H1 (cell line): ENCODE measurements at regions not wholly inside any gene's neighbourhood (a gene's known extent, or its start where the extent isn't known, plus 50 kb on each side); places are given as distances from the start of the nearest gene placed in this dataset.
A peak's percentile ranks its signal among the peaks of the same experiment; 100 is the strongest.

Experiments used
- CTCF ChIA-PET: fragments of 300-600 bp; sonication (Branson Sonifier 250); formaldehyde crosslinking; loops from one replicate; lab custom pipeline; 2021; ENCODE audit not compliant: partially characterized antibody; lab: Charles Lee
- POLR2A ChIA-PET: fragments of 300-600 bp; sonication (Branson Sonifier 250); formaldehyde crosslinking; loops from one replicate; lab custom pipeline; 2021; ENCODE audit warnings: inconsistent platforms; ENCODE audit not compliant: partially characterized antibody; lab: Charles Lee
- DNase-seq, 2 experiments: peaks; one replicate each; pipeline versions ENCODE4 v3.0.0 to v3.0.0-alpha.2; 2010 to 2022; ENCODE audit warnings: low spot score in 2 of 2, low read depth in 1 of 2, mixed read lengths in 1 of 2
- FAIRE-seq: peaks from 2 replicates; lab custom pipeline; 2011; peaks lifted over from hg19 to GRCh38; lab: Jason Lieb, UNC
- H2AFZ ChIP-seq: 2 replicates; pipeline ENCODE4 v1.8.1; 2012; ENCODE audit warnings: low read length, inconsistent platforms
- H2AK5ac ChIP-seq: 2 replicates; pipeline ENCODE4 v1.6.1; 2013; ENCODE audit warnings: low read depth, low read length
- H2BK120ac ChIP-seq: replicated peaks from 2 replicates; pipeline ENCODE3; 2013; ENCODE audit warnings: low read depth, low read length, inconsistent platforms
- H2BK12ac ChIP-seq: 2 replicates; pipeline ENCODE4 v1.6.1; 2013; ENCODE audit warnings: low read depth, low read length
- H2BK15ac ChIP-seq: 2 replicates; pipeline ENCODE4 v1.6.1; 2013; ENCODE audit warnings: low read length
- H2BK20ac ChIP-seq: 2 replicates; pipeline ENCODE4 v1.6.1; 2013; ENCODE audit warnings: low read length
- H2BK5ac ChIP-seq: 2 replicates; pipeline ENCODE4 v1.6.1; 2013; ENCODE audit warnings: low read depth, low read length
- H3K14ac ChIP-seq: 2 replicates; pipeline ENCODE4 v1.6.1; 2013; ENCODE audit warnings: inconsistent platforms; ENCODE audit not compliant: insufficient read length
- H3K18ac ChIP-seq: 2 replicates; pipeline ENCODE4 v1.6.1; 2013; ENCODE audit warnings: low read length; ENCODE audit errors: extremely low read depth
- H3K23ac ChIP-seq: 2 replicates; pipeline ENCODE4 v1.6.1; 2013; ENCODE audit warnings: inconsistent platforms; ENCODE audit not compliant: insufficient read length
- H3K23me2 ChIP-seq: 2 replicates; pipeline ENCODE4 v1.6.1; 2013; ENCODE audit warnings: low read depth, low read length
- H3K27ac ChIP-seq: 2 replicates; pipeline ENCODE4 v1.6.1; 2011; ENCODE audit warnings: low read depth, low read length, inconsistent platforms
- H3K27me3 ChIP-seq, 4 experiments: replicated peaks in 1 of 4; 1 replicate in 1 of 4; 2 replicates in 3 of 4; pipeline versions ENCODE4 v1.6.1 to v1.8.1; 2011 to 2013; ENCODE audit warnings: low read length in 3 of 4, mild to moderate bottlenecking in 3 of 4, inconsistent platforms in 2 of 4, mixed read lengths in 2 of 4, moderate library complexity in 1 of 4; ENCODE audit not compliant: control insufficient read depth in 3 of 4, insufficient read depth in 3 of 4; ENCODE audit errors: extremely low read depth in 1 of 4
- H3K36me3 ChIP-seq, 4 experiments: 2 replicates each; pipeline versions ENCODE4 v1.6.1 to v1.8.1; 2011 to 2013; ENCODE audit warnings: mild to moderate bottlenecking in 4 of 4, low read length in 3 of 4, moderate library complexity in 2 of 4, control low read depth in 1 of 4, inconsistent platforms in 1 of 4; ENCODE audit not compliant: insufficient read depth in 4 of 4, control insufficient read depth in 2 of 4
- H3K4ac ChIP-seq: replicated peaks from 2 replicates; pipeline ENCODE3; 2013; ENCODE audit warnings: low read length, low read depth, mixed read lengths, inconsistent platforms; ENCODE audit not compliant: insufficient read length
- H3K4me1 ChIP-seq, 4 experiments: replicated peaks in 1 of 4; 1 replicate in 1 of 4; 2 replicates in 3 of 4; pipeline versions ENCODE4 v1.6.1 to v1.8.1; 2011 to 2013; ENCODE audit warnings: low read length in 3 of 4, inconsistent platforms in 2 of 4, mixed read lengths in 1 of 4; ENCODE audit not compliant: insufficient read depth in 4 of 4, control insufficient read depth in 3 of 4
- H3K4me2 ChIP-seq, 2 experiments: 2 replicates each; pipeline versions ENCODE4 v1.6.1 to v1.8.1; 2011 to 2013; ENCODE audit warnings: low read depth in 2 of 2, low read length in 2 of 2, control low read depth in 1 of 2, inconsistent platforms in 1 of 2, mild to moderate bottlenecking in 1 of 2; ENCODE audit not compliant: insufficient read depth in 1 of 2
- H3K4me3 ChIP-seq, 4 experiments: fragments of 200-600, 300-600 bp in 1 of 4; sonication (generic), shearing (Covaris generic), sonication (Bioruptor Twin) in 1 of 4; 2 replicates each; pipeline versions ENCODE4 v1.5.1 to v1.8.1; 2011 to 2016; ENCODE audit warnings: low read length in 4 of 4, low read depth in 3 of 4, control low read depth in 2 of 4, inconsistent platforms in 2 of 4, mild to moderate bottlenecking in 2 of 4, mixed read lengths in 1 of 4, moderate library complexity in 1 of 4; ENCODE audit not compliant: insufficient read depth in 2 of 4; ENCODE audit errors: extremely low read depth in 1 of 4
- H3K56ac ChIP-seq: replicated peaks from 2 replicates; pipeline ENCODE3; 2013; ENCODE audit warnings: low read depth, mild to moderate bottlenecking, mixed read lengths, low read length, inconsistent platforms; ENCODE audit not compliant: insufficient read length
- H3K79me1 ChIP-seq: 2 replicates; pipeline ENCODE4 v1.6.1; 2013; ENCODE audit warnings: low read depth, low read length, control low read depth
- H3K79me2 ChIP-seq, 2 experiments: 2 replicates each; pipeline versions ENCODE4 v1.6.1 to v1.8.1; 2012 to 2013; ENCODE audit warnings: low read length in 2 of 2, mild to moderate bottlenecking in 2 of 2, inconsistent platforms in 1 of 2; ENCODE audit not compliant: insufficient read depth in 2 of 2, control insufficient read depth in 1 of 2
- H3K9ac ChIP-seq, 4 experiments: replicated peaks in 1 of 4; 1 replicate in 1 of 4; 2 replicates in 3 of 4; pipeline versions ENCODE4 v1.6.1 to v1.8.1; 2011 to 2013; ENCODE audit warnings: low read depth in 3 of 4, low read length in 3 of 4, control low read depth in 2 of 4, mild to moderate bottlenecking in 2 of 4, moderate library complexity in 2 of 4, inconsistent platforms in 1 of 4; ENCODE audit errors: extremely low read depth in 1 of 4
- H3K9me3 ChIP-seq, 2 experiments: 2 replicates each; pipeline versions ENCODE4 v1.6.1 to v1.8.1; 2012 to 2013; ENCODE audit warnings: mild to moderate bottlenecking in 2 of 2, moderate library complexity in 2 of 2, control low read depth in 1 of 2, inconsistent platforms in 1 of 2, low read depth in 1 of 2, low read length in 1 of 2, mixed read lengths in 1 of 2; ENCODE audit not compliant: insufficient read depth in 2 of 2
- H4K20me1 ChIP-seq, 2 experiments: replicated peaks in 1 of 2; 2 replicates each; pipeline versions ENCODE3 to v1.8.1; 2011 to 2013; ENCODE audit warnings: inconsistent platforms in 2 of 2, low read length in 2 of 2, mild to moderate bottlenecking in 1 of 2; ENCODE audit not compliant: insufficient read depth in 2 of 2, control insufficient read depth in 1 of 2
- H4K5ac ChIP-seq: 2 replicates; pipeline ENCODE4 v1.6.1; 2013; ENCODE audit warnings: low read length, low read depth, mixed read lengths, inconsistent platforms; ENCODE audit not compliant: insufficient read length
- H4K8ac ChIP-seq: 2 replicates; pipeline ENCODE4 v1.8.0; 2013; ENCODE audit warnings: mild to moderate bottlenecking, moderate library complexity, low read length, inconsistent platforms; ENCODE audit not compliant: insufficient read depth; ENCODE audit errors: extremely low read depth
- H4K91ac ChIP-seq: replicated peaks from 2 replicates; pipeline ENCODE3; 2013; ENCODE audit warnings: low read length, mixed read lengths, inconsistent platforms; ENCODE audit not compliant: insufficient read length
- CEBPB ChIP-seq: IDR thresholded peaks from 2 replicates; pipeline ENCODE4 v1.6.1; 2012; ENCODE audit warnings: low read depth, low read length
- ZNF274 ChIP-seq: IDR thresholded peaks from 2 replicates; pipeline ENCODE4 v1.7.0; 2012; ENCODE audit warnings: low read length, borderline replicate concordance; ENCODE audit errors: extremely low read depth
- WGBS, 2 experiments: shearing (Covaris generic) in 1 of 2; methylation state at CpG; one replicate each; pipeline versions ENCODE4 v1.1.6 to v1.1.7; 2013 to 2015; ENCODE audit warnings: low lambda C conversion rate in 2 of 2, mixed read lengths in 2 of 2, inconsistent platforms in 1 of 2, low coverage in 1 of 2, missing lambda C conversion rate in 1 of 2; ENCODE audit not compliant: insufficient replicate concordance in 2 of 2, insufficient coverage in 1 of 2, insufficient read length in 1 of 2; ENCODE audit errors: extremely low coverage in 1 of 2, missing lambda C conversion rate in 1 of 2; 5-methylcytosine and 5-hydroxymethylcytosine counted together

GRCh38 chr6:117195728-117196127, 69.6 kb upstream of the VGLL2 start:
- no peaks in the 10 kb centered on the region for H3K27me3 ChIP-seq
- H3K18ac ChIP-seq: no peak overlapping the region
- no peak overlapping the region for H2AK5ac ChIP-seq
- H3K4ac ChIP-seq: no peak overlapping the region
- no peak overlapping the region for H3K14ac ChIP-seq
- H2BK5ac ChIP-seq: no peak overlapping the region
- H3K4me1 ChIP-seq: no peaks in the 10 kb centered on the region; a peak in 1 of 7 replicates
- H3K27ac ChIP-seq: no peak overlapping the region
- FAIRE-seq (no peak), DNase-seq (no peak)
- H3K79me2 ChIP-seq: no peaks in the 10 kb centered on the region
- peak overlapping the region; percentile 6; the same call in 1 of the 2 replicates for H2AFZ ChIP-seq
- TF ChIP-seq ZNF274 (no peak), CEBPB (peak; percentile 64; the same call in 1 of the 2 replicates)
- no peak overlapping the region for H4K5ac ChIP-seq
- POLR2A ChIA-PET: no interaction called here
- no peaks in the 10 kb centered on the region for H3K9me3 ChIP-seq
- H2BK12ac ChIP-seq: no peak overlapping the region
- no peaks in the 10 kb centered on the region for H4K20me1 ChIP-seq
- no peak overlapping the region for H4K91ac ChIP-seq
- 89% methylated on average over 3 of the region's 3 CpGs; no CpG with 5 or more reads in 1 of the 2 experiments for WGBS, 2 experiments
- H3K4me3 ChIP-seq: no peak overlapping the region
- no peak overlapping the region for H2BK120ac ChIP-seq
- H3K9ac ChIP-seq: no peak overlapping the region
- no peaks in the 10 kb centered on the region; the same call in 1 of the 2 replicates for H3K79me1 ChIP-seq
- no peaks in the 10 kb centered on the region for H3K36me3 ChIP-seq
- no peak overlapping the region for H2BK15ac ChIP-seq
- H3K23ac ChIP-seq: no peak overlapping the region
- no peak overlapping the region for H4K8ac ChIP-seq
- H3K4me2 ChIP-seq: no peak overlapping the region
- no peak overlapping the region for H3K56ac ChIP-seq
- no peaks in the 10 kb centered on the region for H3K23me2 ChIP-seq
- CTCF ChIA-PET: interaction anchor here (0.9 to 1.1 kb wide), 5 partner anchors 10 to 223 kb away, joined by 3 to 4 read pairs (median 3); no protein-coding TSS in a partner anchor
- no peak overlapping the region for H2BK20ac ChIP-seq
